ENCODE measurements at regions not wholly inside any gene's neighbourhood (a gene's known extent, or its start where the extent isn't known, plus 50 kb on each side); places are given as distances from the start of the nearest gene placed in this dataset.
"Not testable (repeated sequence)": the region's sequence is repeated elsewhere in the genome, so short reads cannot be mapped to it uniquely, and the experiment has no call there.

DNA sequence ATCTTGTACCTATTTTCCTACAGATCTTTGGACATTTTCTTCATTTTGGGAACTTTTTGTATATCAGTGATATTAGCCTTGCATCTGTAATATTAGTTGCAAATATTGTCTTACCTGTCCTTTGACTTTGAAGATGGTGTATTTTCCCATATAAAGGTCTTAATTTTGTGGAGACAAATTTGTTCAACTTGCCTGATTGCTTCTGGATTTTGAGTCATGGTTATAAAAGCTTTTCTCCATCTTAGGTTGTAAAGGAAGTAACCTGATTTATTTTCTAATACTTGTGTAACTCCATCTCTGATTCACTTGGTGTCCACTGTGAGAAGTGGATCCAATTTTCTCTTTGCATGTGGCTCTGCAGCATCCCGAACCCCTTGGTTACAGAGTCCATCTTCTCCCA, 97.7 kb upstream of the OTOS start:
- H3K4me3 ChIP-seq (ENCODE audit: low read length), result no peak overlapping the region
- no peak overlapping the region for H2AFZ ChIP-seq (ENCODE audit: low read length)
- no peaks in the 10 kb centered on the region for H3K36me3 ChIP-seq (ENCODE audit: insufficient read depth, low read length)

DNA sequence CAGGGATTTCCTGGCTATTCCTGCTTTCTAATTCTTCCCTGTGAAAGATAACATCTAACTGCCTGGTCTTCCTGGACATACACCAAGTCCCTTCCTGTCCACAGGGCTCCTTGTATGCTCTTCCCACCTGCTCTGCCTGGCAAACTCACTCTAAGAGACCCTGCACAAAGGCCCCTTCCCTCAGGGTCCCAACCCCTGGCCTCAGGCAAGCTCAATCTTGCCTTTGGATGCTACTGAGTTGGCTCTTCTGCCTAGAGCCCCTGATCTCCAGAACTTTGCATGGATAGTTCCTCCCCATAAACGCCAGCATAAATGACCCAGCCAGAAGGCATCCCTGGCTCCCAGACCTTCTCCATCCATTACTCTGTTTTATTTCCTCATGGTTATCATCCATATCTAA, 98.3 kb upstream of the OTOS start:
- no peaks in the 10 kb centered on the region for H3K79me2 ChIP-seq (ENCODE audit: low read length)
- H3K9me2 ChIP-seq (replicated peaks; ENCODE audit: insufficient read depth, low read length), result no peaks in the 10 kb centered on the region
- H3K27me3 ChIP-seq (ENCODE audit: low read length), result no peaks in the 10 kb centered on the region
- H3K4me2 ChIP-seq (ENCODE audit: low read depth, low read length, poor library complexity, severe bottlenecking), result no peak overlapping the region
- H3K9ac ChIP-seq (ENCODE audit: low read length), result no peak overlapping the region
- H3K4me3 ChIP-seq (ENCODE audit: low read length), result no peak overlapping the region
- no peak for DNase-seq
- no peaks in the 10 kb centered on the region for H3K36me3 ChIP-seq (ENCODE audit: insufficient read depth, low read length)
- no peaks in the 10 kb centered on the region for H4K20me1 ChIP-seq (ENCODE audit: insufficient read depth, low read depth, low read length)
- H2AFZ ChIP-seq (ENCODE audit: low read length), result no peak overlapping the region
- no peaks in the 10 kb centered on the region for H3K4me1 ChIP-seq (ENCODE audit: low read length)
- H3K9me3 ChIP-seq (ENCODE audit: low read length), result no peaks in the 10 kb centered on the region
- H3K27ac ChIP-seq (ENCODE audit: low read length), result no peak overlapping the region

More for the DNA sequence above, 97.7 kb upstream of the OTOS start:
- Histone ChIP-seq H3K4me2 (ENCODE audit: low read depth, low read length, poor library complexity, severe bottlenecking) (no peak overlapping the region), H3K9me3 (ENCODE audit: low read length) (no peaks in the 10 kb centered on the region), H3K27me3 (ENCODE audit: low read length) (no peaks in the 10 kb centered on the region), H4K20me1 (ENCODE audit: insufficient read depth, low read depth, low read length) (no peaks in the 10 kb centered on the region), H3K4me1 (ENCODE audit: low read length) (no peaks in the 10 kb centered on the region), H3K27ac (ENCODE audit: low read length) (no peak overlapping the region), H3K9me2 (replicated peaks; ENCODE audit: insufficient read depth, low read length) (no peaks in the 10 kb centered on the region), H3K9ac (ENCODE audit: low read length) (no peak overlapping the region), H3K79me2 (ENCODE audit: low read length) (no peaks in the 10 kb centered on the region)
- no peak for DNase-seq

GRCh38 chr2:240239325-240239724, 98.9 kb upstream of the OTOS start:
- H3K9me2 ChIP-seq (replicated peaks; ENCODE audit: insufficient read depth, low read length), result no peaks in the 10 kb centered on the region
- no peak overlapping the region for H3K27ac ChIP-seq (ENCODE audit: low read length)
- H3K27me3 ChIP-seq (ENCODE audit: low read length), result no peaks in the 10 kb centered on the region
- H4K20me1 ChIP-seq (ENCODE audit: insufficient read depth, low read depth, low read length), result no peaks in the 10 kb centered on the region
- no peak overlapping the region for H3K4me2 ChIP-seq (ENCODE audit: low read depth, low read length, poor library complexity, severe bottlenecking)
- H3K36me3 ChIP-seq (ENCODE audit: insufficient read depth, low read length), result no peaks in the 10 kb centered on the region
- no peak for DNase-seq
- no peaks in the 10 kb centered on the region for H3K4me1 ChIP-seq (ENCODE audit: low read length)
- no peaks in the 10 kb centered on the region for H3K79me2 ChIP-seq (ENCODE audit: low read length)
- no peak overlapping the region for H3K4me3 ChIP-seq (ENCODE audit: low read length)
- no peaks in the 10 kb centered on the region for H3K9me3 ChIP-seq (ENCODE audit: low read length)
- H3K9ac ChIP-seq (ENCODE audit: low read length), result no peak overlapping the region
- H2AFZ ChIP-seq (ENCODE audit: low read length), result no peak overlapping the region

DNA sequence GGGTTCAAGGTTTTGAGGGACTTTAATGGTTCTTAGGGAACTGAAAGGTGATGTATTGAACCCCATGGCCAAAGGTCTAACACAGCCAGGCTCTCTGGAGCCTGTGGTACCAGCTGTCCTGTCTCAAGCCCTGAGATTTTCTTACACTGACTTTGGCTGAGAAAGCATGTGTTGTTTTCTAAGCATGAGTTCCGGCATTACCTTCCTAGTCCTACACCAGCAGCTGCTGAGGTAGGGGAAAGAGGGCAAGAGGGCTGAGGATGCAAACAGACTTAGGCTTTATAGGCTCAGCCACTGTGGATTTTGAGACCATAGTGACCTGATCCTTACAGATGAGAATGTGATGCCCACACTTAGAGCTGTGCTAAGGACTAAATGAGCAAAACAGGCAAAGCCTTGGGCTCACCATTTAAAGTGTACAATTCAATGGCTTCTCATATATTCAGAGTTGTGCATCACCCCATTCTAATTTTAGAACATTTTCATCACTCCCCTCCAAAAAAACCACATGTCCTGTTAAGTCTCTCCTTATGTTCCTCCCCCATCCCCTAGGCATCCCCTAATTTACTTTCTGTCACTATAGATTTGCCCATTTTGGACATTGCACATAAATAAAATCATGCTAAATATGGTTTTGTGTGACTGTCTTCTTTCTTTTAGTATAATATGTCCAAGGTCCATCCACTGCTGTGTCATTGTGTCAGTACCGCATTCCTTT, 99.7 kb upstream of the OTOS start:
- no peak overlapping the region for H3K9ac ChIP-seq (ENCODE audit: low read length)
- no peaks in the 10 kb centered on the region for H4K20me1 ChIP-seq (ENCODE audit: insufficient read depth, low read depth, low read length)
- H3K4me3 ChIP-seq (ENCODE audit: low read length), result no peak overlapping the region
- H3K4me2 ChIP-seq (ENCODE audit: low read depth, low read length, poor library complexity, severe bottlenecking), result no peak overlapping the region
- H3K36me3 ChIP-seq (ENCODE audit: insufficient read depth, low read length), result no peaks in the 10 kb centered on the region
- no peaks in the 10 kb centered on the region for H3K27me3 ChIP-seq (ENCODE audit: low read length)
- no peak for DNase-seq
- no peak overlapping the region for H3K27ac ChIP-seq (ENCODE audit: low read length)
- no peaks in the 10 kb centered on the region for H3K4me1 ChIP-seq (ENCODE audit: low read length)
- H3K9me3 ChIP-seq (ENCODE audit: low read length), result no peaks in the 10 kb centered on the region
- H2AFZ ChIP-seq (ENCODE audit: low read length), result no peak overlapping the region
- H3K79me2 ChIP-seq (ENCODE audit: low read length), result no peaks in the 10 kb centered on the region
- no peaks in the 10 kb centered on the region for H3K9me2 ChIP-seq (replicated peaks; ENCODE audit: insufficient read depth, low read length)

DNA sequence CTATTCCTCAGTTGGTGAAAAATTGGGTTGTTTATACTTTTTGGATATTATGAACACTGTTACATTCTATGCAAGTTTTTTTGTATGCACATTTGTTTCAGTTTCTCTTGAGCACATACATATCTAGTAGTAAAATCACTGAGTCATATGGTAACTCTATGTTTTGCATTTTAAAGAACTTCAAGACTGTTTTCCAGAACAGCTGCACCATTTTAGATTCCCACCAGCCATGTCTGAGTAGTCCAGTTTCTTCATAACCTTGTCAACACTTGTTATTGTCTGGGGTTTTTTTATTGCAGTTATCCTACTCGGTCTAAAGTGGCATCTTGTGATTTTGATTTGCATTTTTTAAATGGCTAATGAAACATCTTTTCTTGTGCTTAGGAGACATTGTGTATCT, 100.3 kb upstream of the OTOS start:
- DNase-seq, result no peak
- no peaks in the 10 kb centered on the region for H3K9me3 ChIP-seq (ENCODE audit: low read length)
- H3K27ac ChIP-seq (ENCODE audit: low read length), result no peak overlapping the region
- no peaks in the 10 kb centered on the region for H3K4me1 ChIP-seq (ENCODE audit: low read length)
- no peak overlapping the region for H3K9ac ChIP-seq (ENCODE audit: low read length)
- no peaks in the 10 kb centered on the region for H3K9me2 ChIP-seq (replicated peaks; ENCODE audit: insufficient read depth, low read length)
- no peak overlapping the region for H3K4me3 ChIP-seq (ENCODE audit: low read length)
- no peaks in the 10 kb centered on the region for H3K79me2 ChIP-seq (ENCODE audit: low read length)
- H3K4me2 ChIP-seq (ENCODE audit: low read depth, low read length, poor library complexity, severe bottlenecking), result no peak overlapping the region
- no peaks in the 10 kb centered on the region for H3K36me3 ChIP-seq (ENCODE audit: insufficient read depth, low read length)
- H3K27me3 ChIP-seq (ENCODE audit: low read length), result no peaks in the 10 kb centered on the region
- H4K20me1 ChIP-seq (ENCODE audit: insufficient read depth, low read depth, low read length), result no peaks in the 10 kb centered on the region
- H2AFZ ChIP-seq (ENCODE audit: low read length), result no peak overlapping the region

DNA sequence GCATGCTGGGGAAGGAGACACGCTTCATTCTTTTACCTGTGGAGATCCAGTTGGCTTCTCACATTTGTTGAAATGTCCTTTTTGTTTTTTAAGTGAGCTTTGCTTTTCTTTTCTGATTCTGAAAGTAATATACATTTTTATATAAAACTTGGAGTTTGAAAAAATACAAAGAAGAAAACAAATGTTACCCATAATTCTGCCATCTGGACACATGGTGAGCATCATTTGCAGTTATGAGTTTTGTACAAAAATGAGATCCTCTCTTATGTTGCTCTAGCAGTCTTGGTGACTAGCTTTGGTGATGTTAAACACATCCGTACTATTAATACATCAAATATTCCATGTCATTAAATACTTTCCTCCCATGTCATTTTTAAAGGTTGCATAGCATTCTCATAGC, 101.1 kb upstream of the OTOS start:
- H3K9me3 ChIP-seq (ENCODE audit: low read length), result no peaks in the 10 kb centered on the region
- no peak overlapping the region for H2AFZ ChIP-seq (ENCODE audit: low read length)
- H3K27ac ChIP-seq (ENCODE audit: low read length), result no peak overlapping the region
- no peak for DNase-seq
- H3K9ac ChIP-seq (ENCODE audit: low read length), result no peak overlapping the region
- no peak overlapping the region for H3K4me3 ChIP-seq (ENCODE audit: low read length)
- H3K9me2 ChIP-seq (replicated peaks; ENCODE audit: insufficient read depth, low read length), result no peaks in the 10 kb centered on the region
- no peaks in the 10 kb centered on the region for H3K27me3 ChIP-seq (ENCODE audit: low read length)
- no peak overlapping the region for H3K4me2 ChIP-seq (ENCODE audit: low read depth, low read length, poor library complexity, severe bottlenecking)
- H3K36me3 ChIP-seq (ENCODE audit: insufficient read depth, low read length), result no peaks in the 10 kb centered on the region
- H3K79me2 ChIP-seq (ENCODE audit: low read length), result no peaks in the 10 kb centered on the region
- no peaks in the 10 kb centered on the region for H4K20me1 ChIP-seq (ENCODE audit: insufficient read depth, low read depth, low read length)
- no peaks in the 10 kb centered on the region for H3K4me1 ChIP-seq (ENCODE audit: low read length)

DNA sequence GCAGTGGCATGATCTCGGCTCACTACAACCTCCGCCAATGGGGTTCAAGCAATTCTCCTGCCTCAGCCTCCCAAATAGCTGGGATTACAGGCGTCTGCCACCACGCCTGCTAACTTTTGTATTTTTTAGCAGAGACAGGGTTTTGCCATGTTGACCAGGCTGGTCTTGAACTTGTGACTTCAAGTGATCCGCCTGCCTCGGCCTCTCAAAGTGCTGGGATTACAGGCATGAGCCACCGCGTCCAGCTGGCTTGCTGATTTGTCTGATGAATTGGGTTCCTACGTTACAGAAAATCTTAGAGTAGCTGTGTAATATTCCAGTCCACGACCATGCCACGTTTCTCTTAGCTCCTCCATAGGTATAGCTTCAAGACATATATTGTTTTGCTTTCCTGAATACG, 102.6 kb upstream of the OTOS start:
- H3K27ac ChIP-seq (ENCODE audit: low read length); H3K79me2 ChIP-seq (ENCODE audit: low read length); H3K9ac ChIP-seq (ENCODE audit: low read length); H3K4me2 ChIP-seq (ENCODE audit: low read depth, low read length, poor library complexity, severe bottlenecking); H3K9me3 ChIP-seq (ENCODE audit: low read length); H3K4me1 ChIP-seq (ENCODE audit: low read length); DNase-seq; H3K27me3 ChIP-seq (ENCODE audit: low read length); H3K9me2 ChIP-seq (replicated peaks; ENCODE audit: insufficient read depth, low read length); H4K20me1 ChIP-seq (ENCODE audit: insufficient read depth, low read depth, low read length); H2AFZ ChIP-seq (ENCODE audit: low read length); H3K36me3 ChIP-seq (ENCODE audit: insufficient read depth, low read length); H3K4me3 ChIP-seq (ENCODE audit: low read length): not testable (repeated sequence)

DNA sequence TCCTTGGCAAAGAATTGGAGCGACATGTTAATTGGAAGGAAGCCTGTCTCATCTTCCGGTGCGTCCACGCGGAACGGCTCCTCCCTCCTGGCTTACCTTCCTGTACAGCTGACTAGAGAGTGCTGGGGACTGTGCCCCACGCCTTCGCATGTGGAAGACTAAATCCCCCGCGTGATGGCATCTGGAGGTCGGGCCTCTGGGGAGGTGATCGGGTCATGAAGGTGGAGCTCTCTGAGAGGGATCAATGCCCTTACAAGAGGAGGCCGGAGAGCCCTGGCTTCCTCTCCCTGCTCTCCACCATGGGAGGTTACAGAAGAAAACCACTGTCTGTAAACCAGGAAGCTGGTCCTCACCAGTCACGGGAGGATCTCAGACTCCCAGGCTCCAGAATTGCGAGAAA, 104.1 kb upstream of the OTOS start:
- Histone ChIP-seq H3K4me1 (ENCODE audit: low read length) (no peaks in the 10 kb centered on the region), H3K79me2 (ENCODE audit: low read length) (no peaks in the 10 kb centered on the region), H3K9me2 (replicated peaks; ENCODE audit: insufficient read depth, low read length) (no peaks in the 10 kb centered on the region), H3K36me3 (ENCODE audit: insufficient read depth, low read length) (no peaks in the 10 kb centered on the region), H4K20me1 (ENCODE audit: insufficient read depth, low read depth, low read length) (no peaks in the 10 kb centered on the region), H3K27me3 (ENCODE audit: low read length) (no peaks in the 10 kb centered on the region), H3K9me3 (ENCODE audit: low read length) (no peaks in the 10 kb centered on the region), H3K4me2 (ENCODE audit: low read depth, low read length, poor library complexity, severe bottlenecking) (no peak overlapping the region), H3K9ac (ENCODE audit: low read length) (no peak overlapping the region), H3K27ac (ENCODE audit: low read length) (no peak overlapping the region), H3K4me3 (ENCODE audit: low read length) (no peak overlapping the region), H2AFZ (ENCODE audit: low read length) (no peak overlapping the region)
- no peak for DNase-seq

- no peak overlapping the region for H3K4me3 ChIP-seq (ENCODE audit: low read length)
- H3K4me1 ChIP-seq (ENCODE audit: low read length), result no peaks in the 10 kb centered on the region
- H3K27me3 ChIP-seq (ENCODE audit: low read length), result no peaks in the 10 kb centered on the region
- H3K9me3 ChIP-seq (ENCODE audit: low read length), result no peaks in the 10 kb centered on the region
- H3K9ac ChIP-seq (ENCODE audit: low read length), result no peak overlapping the region
- H3K9me2 ChIP-seq (replicated peaks; ENCODE audit: insufficient read depth, low read length), result no peaks in the 10 kb centered on the region
- no peaks in the 10 kb centered on the region for H3K36me3 ChIP-seq (ENCODE audit: insufficient read depth, low read length)
- DNase-seq, result no peak
- no peaks in the 10 kb centered on the region for H4K20me1 ChIP-seq (ENCODE audit: insufficient read depth, low read depth, low read length)
- H2AFZ ChIP-seq (ENCODE audit: low read length), result no peak overlapping the region
- no peak overlapping the region for H3K27ac ChIP-seq (ENCODE audit: low read length)
- no peak overlapping the region for H3K4me2 ChIP-seq (ENCODE audit: low read depth, low read length, poor library complexity, severe bottlenecking)
- no peaks in the 10 kb centered on the region for H3K79me2 ChIP-seq (ENCODE audit: low read length)
These were observed 104.7 kb upstream of the OTOS start for GRCh38 chr2:240245184-240245583.
